PC-9 (cell line): ENCODE measurements at regions not wholly inside any gene's neighbourhood (a gene's known extent, or its start where the extent isn't known, plus 50 kb on each side); places are given as distances from the start of the nearest gene placed in this dataset.

Experiments used
- CTCF ChIP-seq: fragments of 200-600 bp; sonication (generic); conservative IDR thresholded peaks from 2 replicates; pipeline ENCODE4 v1.6.1; 2017; ENCODE audit warnings: mixed run types, antibody characterized with exemption, mild to moderate bottlenecking, moderate library complexity
- EZH2 ChIP-seq: fragments of 200-600 bp; sonication (generic); IDR thresholded peaks from 2 replicates; pipeline ENCODE4 v1.8.0; 2017; ENCODE audit warnings: antibody characterized with exemption, low read depth

- TF ChIP-seq CTCF (no peak), EZH2 (no peak)
Observed at GRCh38 chr6:165183496-165184140, 125.8 kb downstream of the C6orf118 start.
